WERI-Rb-1 (cell line): ENCODE measurements at regions not wholly inside any gene's neighbourhood (a gene's known extent, or its start where the extent isn't known, plus 50 kb on each side); places are given as distances from the start of the nearest gene placed in this dataset.

Source experiments
- DNase-seq: peaks from one replicate; pipeline ENCODE4 v3.0.0-alpha.2; 2020
- H3K27ac ChIP-seq: fragments of 250-450 bp; sonication (Bioruptor Pico); 2 replicates; pipeline ENCODE4 v1.5.1; 2020; ENCODE audit warnings: mild to moderate bottlenecking, moderate library complexity
- H3K27me3 ChIP-seq: fragments of 250-450 bp; sonication (Bioruptor Pico); 2 replicates; pipeline ENCODE4 v1.5.1; 2021; ENCODE audit warnings: mild to moderate bottlenecking, low read depth, moderate library complexity; ENCODE audit not compliant: insufficient read depth, severe bottlenecking
- H3K36me3 ChIP-seq: fragments of 250-450 bp; sonication (Bioruptor Pico); 2 replicates; pipeline ENCODE4 v1.5.1; 2020; ENCODE audit warnings: mild to moderate bottlenecking, moderate library complexity
- H3K4me3 ChIP-seq: 2 replicates; pipeline ENCODE4 v1.5.1; 2011; ENCODE audit warnings: low read depth, mild to moderate bottlenecking, control low read depth, low read length
- H3K9me3 ChIP-seq: fragments of 250-450 bp; sonication (Bioruptor Pico); 2 replicates; pipeline ENCODE4 v1.5.1; 2021; ENCODE audit warnings: mild to moderate bottlenecking, moderate library complexity; ENCODE audit not compliant: severe bottlenecking
- TF ChIP-seq, protein P1 (sequence below): IDR thresholded peaks from 2 replicates; pipeline ENCODE4 v1.5.1; 2011; ENCODE audit warnings: low read depth, mild to moderate bottlenecking, control low read depth, inconsistent platforms, low read length

DNA sequence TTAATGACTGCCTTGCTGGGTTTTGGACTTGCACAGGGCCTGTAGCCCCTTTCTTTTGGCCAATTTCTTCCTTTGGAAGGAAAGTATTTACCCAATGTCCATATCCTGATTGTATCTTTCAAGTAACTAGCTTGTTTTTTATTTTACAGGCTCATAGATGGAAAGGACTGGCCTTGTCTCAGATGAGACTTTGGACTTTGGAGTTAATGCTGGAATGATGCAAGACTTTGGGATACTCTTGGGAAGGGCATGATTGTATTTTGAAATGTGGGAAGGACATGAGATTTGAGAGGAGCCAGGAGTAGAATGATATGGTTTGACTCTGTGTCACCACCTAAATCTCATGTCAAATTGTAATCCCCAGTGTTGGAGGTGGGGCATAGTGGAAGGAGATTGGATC lies 140.1 kb downstream of the C1orf94 start:
- Histone ChIP-seq H3K27ac (no peak overlapping the region), H3K4me3 (no peak overlapping the region), H3K9me3 (no peaks in the 10 kb centered on the region), H3K36me3 (no peaks in the 10 kb centered on the region), H3K27me3 (peaks cover 25% of the 10 kb centered on the region)
- DNase-seq = no peak
- TF ChIP-seq, protein P1, sequence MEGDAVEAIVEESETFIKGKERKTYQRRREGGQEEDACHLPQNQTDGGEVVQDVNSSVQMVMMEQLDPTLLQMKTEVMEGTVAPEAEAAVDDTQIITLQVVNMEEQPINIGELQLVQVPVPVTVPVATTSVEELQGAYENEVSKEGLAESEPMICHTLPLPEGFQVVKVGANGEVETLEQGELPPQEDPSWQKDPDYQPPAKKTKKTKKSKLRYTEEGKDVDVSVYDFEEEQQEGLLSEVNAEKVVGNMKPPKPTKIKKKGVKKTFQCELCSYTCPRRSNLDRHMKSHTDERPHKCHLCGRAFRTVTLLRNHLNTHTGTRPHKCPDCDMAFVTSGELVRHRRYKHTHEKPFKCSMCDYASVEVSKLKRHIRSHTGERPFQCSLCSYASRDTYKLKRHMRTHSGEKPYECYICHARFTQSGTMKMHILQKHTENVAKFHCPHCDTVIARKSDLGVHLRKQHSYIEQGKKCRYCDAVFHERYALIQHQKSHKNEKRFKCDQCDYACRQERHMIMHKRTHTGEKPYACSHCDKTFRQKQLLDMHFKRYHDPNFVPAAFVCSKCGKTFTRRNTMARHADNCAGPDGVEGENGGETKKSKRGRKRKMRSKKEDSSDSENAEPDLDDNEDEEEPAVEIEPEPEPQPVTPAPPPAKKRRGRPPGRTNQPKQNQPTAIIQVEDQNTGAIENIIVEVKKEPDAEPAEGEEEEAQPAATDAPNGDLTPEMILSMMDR = no peak

DNA sequence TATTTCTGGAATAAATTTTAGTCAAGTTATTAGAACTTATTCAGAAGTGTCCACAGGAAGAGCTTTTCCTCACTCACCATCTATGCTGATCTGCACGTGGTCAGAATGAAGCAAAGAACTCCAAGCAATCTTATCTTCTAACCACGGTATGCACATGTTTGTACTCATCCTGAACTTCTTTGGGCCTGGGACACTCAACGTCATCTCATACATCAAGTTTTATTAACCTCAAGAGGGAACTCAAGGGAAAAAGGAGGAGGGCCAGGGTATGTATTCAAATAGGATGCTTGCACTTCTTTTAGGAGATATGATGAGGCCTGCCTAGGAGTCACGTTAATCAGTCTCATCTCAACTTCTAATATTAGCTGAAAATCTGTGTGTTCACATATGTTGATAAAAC lies 142.5 kb downstream of the C1orf94 start:
- TF ChIP-seq, protein P1 = no peak
- peaks cover 27% of the 10 kb centered on the region for H3K27me3 ChIP-seq
- no peak overlapping the region for H3K4me3 ChIP-seq
- no peak overlapping the region for H3K27ac ChIP-seq
- H3K36me3 ChIP-seq = no peaks in the 10 kb centered on the region
- no peak for DNase-seq
- no peaks in the 10 kb centered on the region for H3K9me3 ChIP-seq

DNA sequence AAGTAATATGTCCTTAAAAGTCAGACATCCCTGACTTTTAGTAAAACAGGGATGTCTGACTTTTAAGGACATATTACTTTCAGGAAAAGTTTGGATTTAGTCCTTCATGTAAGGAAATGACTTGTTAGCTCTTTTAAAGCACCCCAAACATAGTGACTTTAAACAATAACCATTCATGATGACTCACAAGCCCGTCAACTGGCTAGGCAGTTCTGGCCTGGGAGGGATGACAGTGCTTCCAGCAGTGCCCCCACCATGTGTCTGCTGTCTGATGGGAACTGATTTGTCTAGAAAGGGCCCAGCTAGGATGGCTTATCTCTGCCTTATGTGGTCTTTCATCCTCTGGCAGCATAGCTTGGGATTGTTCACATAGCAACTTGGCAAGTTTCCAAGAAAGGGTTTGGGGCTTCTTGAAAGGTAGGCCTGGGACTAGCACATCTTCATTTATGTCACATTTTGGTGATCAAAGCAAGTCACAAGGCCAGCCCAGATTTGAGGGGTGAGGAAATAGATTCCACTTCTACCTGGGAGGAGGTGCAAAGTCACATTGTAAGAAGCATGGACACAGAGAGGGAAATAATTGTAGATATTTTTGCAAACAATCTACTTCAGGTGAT lies 143.5 kb downstream of the C1orf94 start:
- Histone ChIP-seq H3K27me3 (peaks cover 33% of the 10 kb centered on the region), H3K36me3 (no peaks in the 10 kb centered on the region), H3K9me3 (no peaks in the 10 kb centered on the region), H3K4me3 (no peak overlapping the region), H3K27ac (no peak overlapping the region)
- TF ChIP-seq, protein P1 = no peak
- DNase-seq = no peak

DNA sequence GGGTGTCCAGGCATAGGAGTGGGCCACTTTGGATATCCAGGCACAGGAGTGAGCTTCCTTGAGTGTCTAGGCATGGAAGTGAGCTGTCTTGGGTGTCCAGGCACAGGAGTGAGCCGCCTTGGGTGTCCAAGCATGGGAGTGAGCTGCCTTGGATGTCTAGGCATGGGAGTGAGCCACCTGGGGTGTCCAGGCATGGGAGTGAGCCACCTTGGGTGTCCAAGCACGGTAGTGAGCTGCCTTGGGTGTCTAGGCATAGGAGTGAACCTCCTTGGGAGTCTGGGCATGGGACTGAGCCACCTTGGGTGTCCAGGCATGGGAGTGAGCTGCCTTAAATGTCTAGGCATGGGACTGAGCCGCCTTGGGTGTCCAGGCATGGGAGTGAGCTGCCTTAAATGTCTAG lies 146.3 kb downstream of the C1orf94 start:
- H3K27ac ChIP-seq = no peak overlapping the region
- TF ChIP-seq, protein P1 = no peak
- no peak overlapping the region for H3K4me3 ChIP-seq
- H3K27me3 ChIP-seq = peaks cover 58% of the 10 kb centered on the region
- no peaks in the 10 kb centered on the region for H3K9me3 ChIP-seq
- no peak for DNase-seq
- H3K36me3 ChIP-seq = no peaks in the 10 kb centered on the region

DNA sequence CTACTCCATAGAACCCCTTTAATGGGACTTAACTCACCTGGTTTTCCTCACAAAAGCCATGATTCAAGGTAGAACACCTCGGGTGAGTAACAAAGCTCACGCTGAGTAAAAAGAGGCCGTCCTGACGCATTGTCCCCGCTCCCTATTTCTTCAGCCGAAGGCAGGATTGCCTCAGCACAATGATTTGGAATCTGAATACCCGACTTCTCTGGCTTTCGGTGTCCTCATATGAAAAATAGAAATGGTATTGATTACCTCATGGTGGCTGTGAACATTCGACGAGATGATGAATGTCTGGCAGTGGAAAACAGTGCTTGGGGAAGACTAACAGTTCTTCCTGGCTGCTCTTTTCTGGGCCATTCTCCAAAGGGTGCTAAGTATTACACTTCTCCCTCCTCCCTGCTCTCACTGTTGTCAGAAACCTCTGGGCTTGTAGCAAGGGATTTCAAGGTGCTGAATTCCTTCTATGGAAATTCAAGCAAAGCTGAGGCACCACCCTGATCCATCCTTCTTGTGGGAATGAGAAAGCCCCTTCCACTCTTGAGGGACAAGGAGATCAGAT lies 148.3 kb downstream of the C1orf94 start:
- Histone ChIP-seq H3K27me3 (peaks cover 74% of the 10 kb centered on the region), H3K36me3 (no peaks in the 10 kb centered on the region), H3K27ac (no peak overlapping the region), H3K9me3 (no peaks in the 10 kb centered on the region), H3K4me3 (no peak overlapping the region)
- DNase-seq = no peak
- TF ChIP-seq, protein P1 = no peak
